K562 (cell line): ENCODE measurements at regions not wholly inside any gene's neighbourhood (a gene's known extent, or its start where the extent isn't known, plus 50 kb on each side); places are given as distances from the start of the nearest gene placed in this dataset.
"Not testable (repeated sequence)": the region's sequence is repeated elsewhere in the genome, so short reads cannot be mapped to it uniquely, and the experiment has no call there.

Experiments
- ATAC-seq: fragments of 200-7000 bp; cut with Tn5 transposase; 3 replicates; pipeline ENCODE4 v1.9.1; 2020; ENCODE audit warnings: moderate library complexity
- BruUV-seq: library from RNA; stranded (reverse); fragments of 400-500 nt; replicated peaks from 2 replicates; lab custom pipeline; 2021; lab: Mats Ljungman, UMichigan
- CTCF ChIA-PET: fragments of 300-600 bp; formaldehyde crosslinking; extraction: SDS; loops from one replicate; lab custom pipeline; 2021; ENCODE audit warnings: low intra/inter-chr PET ratio; lab: Yijun Ruan, JAX
- POLR2A ChIA-PET: fragments of 300-600, 350-650 bp; sonication (Branson Sonifier 250); formaldehyde crosslinking; extraction: SDS; loops from one replicate; lab custom pipeline; 2021; ENCODE audit warnings: antibody characterized with exemption, inconsistent platforms; lab: Yijun Ruan, JAX
- DNase-seq, 4 experiments: peaks; one replicate each; pipeline versions ENCODE4 v3.0.0 to v3.0.0-alpha.2; 2011 to 2018; ENCODE audit warnings: low spot score in 3 of 4, mixed read lengths in 3 of 4; ENCODE audit errors: extremely low read depth in 1 of 4
- FAIRE-seq: peaks from 2 replicates; lab custom pipeline; 2011; peaks lifted over from hg19 to GRCh38; lab: Jason Lieb, UNC
- H2AFZ ChIP-seq: 2 replicates; pipeline ENCODE4 v1.6.0; 2011; ENCODE audit warnings: low read depth, low read length, control low read depth, inconsistent platforms
- H3K27ac ChIP-seq: fragments of 200-600 bp; 3 replicates; pipeline ENCODE4 v1.8.0; 2011; ENCODE audit warnings: low read depth, mild to moderate bottlenecking, control low read depth, inconsistent platforms, low read length, moderate library complexity, mixed read lengths; ENCODE audit errors: extremely low read depth
- H3K27me3 ChIP-seq, 2 experiments: fragments of 300-600 bp in 1 of 2; 2 replicates in 1 of 2; 3 replicates in 1 of 2; pipeline versions ENCODE4 v1.6.0 to v1.8.0; 2011; ENCODE audit warnings: inconsistent platforms in 2 of 2, low read length in 2 of 2, mild to moderate bottlenecking in 1 of 2, mixed read lengths in 1 of 2, moderate library complexity in 1 of 2; ENCODE audit not compliant: control insufficient read depth in 2 of 2, insufficient read depth in 2 of 2
- H3K36me3 ChIP-seq: fragments of 300-600 bp; 3 replicates; pipeline ENCODE4 v1.8.0; 2011; ENCODE audit warnings: mild to moderate bottlenecking, low read length, inconsistent platforms; ENCODE audit not compliant: control insufficient read depth, insufficient read depth
- H3K4me1 ChIP-seq, 2 experiments: fragments of 200-600 bp in 1 of 2; replicated peaks in 1 of 2; 2 replicates in 1 of 2; 3 replicates in 1 of 2; pipeline versions ENCODE4 v1.5.1 to v1.8.0; 2011; ENCODE audit warnings: inconsistent platforms in 2 of 2, low read length in 2 of 2, mild to moderate bottlenecking in 1 of 2, mixed read lengths in 1 of 2, moderate library complexity in 1 of 2; ENCODE audit not compliant: control insufficient read depth in 2 of 2, insufficient read depth in 2 of 2
- H3K4me2 ChIP-seq: 2 replicates; pipeline ENCODE4 v1.6.1; 2011; ENCODE audit warnings: low read length, control low read depth, inconsistent platforms, mixed read lengths; ENCODE audit not compliant: insufficient read depth
- H3K4me3 ChIP-seq: fragments of 200-600 bp; sonication (generic), shearing (Covaris generic); 2 replicates; pipeline ENCODE4 v1.5.1; 2016; ENCODE audit warnings: control low read depth, inconsistent platforms
- H3K79me2 ChIP-seq: fragments of 200-600 bp; 3 replicates; pipeline ENCODE4 v1.8.0; 2011; ENCODE audit warnings: low read length, inconsistent platforms; ENCODE audit not compliant: control insufficient read depth, insufficient read depth
- H3K9ac ChIP-seq, 2 experiments: 2 replicates each; pipeline versions ENCODE4 v1.6.0 to v1.6.1; 2011; ENCODE audit warnings: low read depth in 2 of 2, low read length in 2 of 2, control low read depth in 1 of 2, inconsistent platforms in 1 of 2, mild to moderate bottlenecking in 1 of 2, mixed read lengths in 1 of 2; ENCODE audit not compliant: insufficient read depth in 1 of 2
- H3K9me1 ChIP-seq: one replicate; pipeline ENCODE4 v1.6.0; 2011; ENCODE audit warnings: inconsistent platforms, mild to moderate bottlenecking, low read length, moderate library complexity; ENCODE audit not compliant: control insufficient read depth, insufficient read depth
- H3K9me3 ChIP-seq: replicated peaks from 2 replicates; pipeline ENCODE4 v1.5.1; 2011; ENCODE audit warnings: low read depth, low read length, inconsistent platforms; ENCODE audit not compliant: control insufficient read depth, insufficient read depth
- H4K20me1 ChIP-seq: replicated peaks from 2 replicates; pipeline ENCODE4 v1.6.1; 2011; ENCODE audit warnings: low read length, inconsistent platforms, mixed read lengths; ENCODE audit not compliant: control insufficient read depth, insufficient read depth
- CTCF ChIP-seq, 3 experiments: IDR thresholded peaks in 2 of 3; conservative IDR thresholded peaks in 1 of 3; 2 replicates each; pipeline ENCODE4 v1.5.1; 2011 to 2012; ENCODE audit warnings: low read length in 3 of 3, mild to moderate bottlenecking in 3 of 3, control low read depth in 2 of 3, improper control_type of control experiment in 1 of 3, inconsistent platforms in 1 of 3, low read depth in 1 of 3, mixed read lengths in 1 of 3, moderate library complexity in 1 of 3; ENCODE audit not compliant: insufficient read depth in 2 of 3
- E2F6 ChIP-seq, 2 experiments: IDR thresholded peaks; 2 replicates each; pipeline ENCODE4 v1.6.1; 2011; ENCODE audit warnings: borderline replicate concordance in 1 of 2, control low read depth in 1 of 2, low read depth in 1 of 2, low read length in 1 of 2, mild to moderate bottlenecking in 1 of 2, mixed read lengths in 1 of 2, moderate library complexity in 1 of 2; ENCODE audit not compliant: insufficient read depth in 1 of 2, insufficient read length in 1 of 2, poor library complexity in 1 of 2, severe bottlenecking in 1 of 2; ENCODE audit errors: extremely low read depth in 1 of 2
- GABPA ChIP-seq: fragments of 200-800 bp; sonication (Bioruptor generic); conservative IDR thresholded peaks from 2 replicates; pipeline ENCODE4 v1.6.1; 2016; ENCODE audit warnings: low read depth, missing genetic modification characterization, missing compliant biosample characterization
- POLR2G ChIP-seq: fragments of 200-400 bp; formaldehyde crosslinking; IDR thresholded peaks from 2 replicates; pipeline ENCODE4 v1.6.1; 2017; ENCODE audit warnings: low read depth, mild to moderate bottlenecking, antibody characterized with exemption, low read length, moderate library complexity
- RBFOX2 ChIP-seq: fragments of 200-400 bp; formaldehyde crosslinking; IDR thresholded peaks from 2 replicates; pipeline ENCODE4 v1.6.1; 2017; ENCODE audit warnings: low read depth, mild to moderate bottlenecking, low read length, moderate library complexity
- ZBTB11 ChIP-seq, 3 experiments: fragments of 200-800 bp in 1 of 3; fragments of 250-450 bp in 1 of 3; fragments of 450-650 bp in 1 of 3; sonication (Bioruptor Pico) in 1 of 3; sonication (Bioruptor generic) in 1 of 3; formaldehyde crosslinking in 1 of 3; IDR thresholded peaks; 2 replicates each; pipeline versions ENCODE4 v1.6.1 to v1.8.0; 2016 to 2022; ENCODE audit warnings: mild to moderate bottlenecking in 2 of 3, missing genetic modification characterization in 2 of 3, missing compliant biosample characterization in 1 of 3, moderate library complexity in 1 of 3
- ZBTB7A ChIP-seq: IDR thresholded peaks from 2 replicates; pipeline ENCODE4 v1.6.1; 2011; ENCODE audit warnings: low read depth, mild to moderate bottlenecking, low read length, moderate library complexity, borderline replicate concordance; ENCODE audit not compliant: control insufficient read depth
- WGBS: fragments of 100-300 bp; shearing (Covaris generic); methylation state at CpG from one replicate; pipeline ENCODE4 v1.1.6; 2016; ENCODE audit warnings: low coverage, mixed read lengths; ENCODE audit not compliant: insufficient coverage; ENCODE audit errors: missing lambda C conversion rate; 5-methylcytosine and 5-hydroxymethylcytosine counted together
- in situ Hi-C: fragments of 300-500 bp; cut with MboI; formaldehyde crosslinking; loops from 4 replicates; pipeline ENCODE4 v1.15.0; 2018; ENCODE audit warnings: inconsistent platforms, mixed read lengths
- intact Hi-C: fragments of 100-400 bp; cut with micrococcal nuclease; formaldehyde crosslinking; loops from 2 replicates; pipeline ENCODE4 v1.14.2; 2022

- H4K20me1 ChIP-seq, in situ Hi-C loops, POLR2A ChIA-PET, H3K27ac ChIP-seq, H3K9me3 ChIP-seq, H3K36me3 ChIP-seq, H3K9ac ChIP-seq, H3K9me1 ChIP-seq, H3K4me2 ChIP-seq, BruUV-seq, FAIRE-seq, CTCF ChIA-PET, H3K79me2 ChIP-seq, H3K27me3 ChIP-seq, intact Hi-C loops: not testable (repeated sequence)
- Histone ChIP-seq H3K4me3 (peak overlapping the region; percentile 33), H3K4me1 (peaks cover 0 to 15% of the 10 kb centered on the region in 2 experiments; a peak in 2 of 5 replicates), H2AFZ (peak overlapping the region; percentile 72; the same call in 1 of the 2 replicates)
- DNase-seq (peak in 3 of 4 experiments; percentile 66 to 77 (median 73)), ATAC-seq (peak; percentile 100)
- 33% methylated on average over 54 of the region's 63 CpGs for WGBS
- TF ChIP-seq E2F6 (IDR thresholded peaks at IDR 0.05; ENCODE audit: borderline replicate concordance in 1 of 2, extremely low read depth in 1 of 2, insufficient read depth in 1 of 2, insufficient read length in 1 of 2, low read depth in 1 of 2, low read length in 1 of 2, poor library complexity in 1 of 2, severe bottlenecking in 1 of 2): peak in 1 of 2 experiments; percentile 18
- peak; percentile 47; the same call in 1 of the 2 replicates for TF ChIP-seq RBFOX2
- peak in 1 of 3 experiments; percentile 85; a peak in 2 of 6 replicates for TF ChIP-seq ZBTB11 (CRISPR knock-in tag; IDR thresholded peaks at IDR 0.05)
- TF ChIP-seq POLR2G: peak; percentile 61; the same call in 1 of the 2 replicates
- 0 out of 6 replicates have a peak, but pooled peaks of 1 of the 3 experiments have one; percentile 6 for TF ChIP-seq CTCF (IDR thresholded peaks at IDR 0.05 in 2 of 3, conservative IDR thresholded peaks at IDR 0.05 in 1 of 3; ENCODE audit: insufficient read depth in 2 of 3, low read depth in 1 of 3, low read length in 3 of 3)
- TF ChIP-seq ZBTB7A: peak; percentile 27; the same call in 1 of the 2 replicates
- TF ChIP-seq GABPA (tag): peak; percentile 78
These were observed 1612.3 kb downstream of the SPATA31A7 start for GRCh38 chr9:62801961-62802718.
